PC-3 (cell line): ENCODE measurements at regions not wholly inside any gene's neighbourhood (a gene's known extent, or its start where the extent isn't known, plus 50 kb on each side); places are given as distances from the start of the nearest gene placed in this dataset.

Experiments
- ATAC-seq: fragments of 200-7000 bp; cut with Tn5 transposase; 2 replicates; pipeline ENCODE4 v1.9.1; 2020; ENCODE audit warnings: mild to moderate bottlenecking, moderate library complexity
- BruUV-seq: library from RNA; stranded (reverse); fragments of 400-500 nt; replicated peaks from 2 replicates; lab custom pipeline; 2021; lab: Mats Ljungman, UMichigan
- CTCF ChIA-PET: fragments of 300-600 bp; sonication (Branson Sonifier 250); formaldehyde crosslinking; loops from one replicate; lab custom pipeline; 2022; ENCODE audit warnings: antibody characterized with exemption; lab: Charles Lee
- POLR2A ChIA-PET: fragments of 300-600 bp; sonication (Branson Sonifier 250); formaldehyde crosslinking; loops from one replicate; lab custom pipeline; 2022; ENCODE audit warnings: antibody characterized with exemption; ENCODE audit not compliant: unreplicated experiment; lab: Charles Lee
- DNase-seq: peaks from one replicate; pipeline ENCODE4 v3.0.0-alpha.2; 2015
- H2AFZ ChIP-seq: fragments of 300-600 bp; sonication (generic); 2 replicates; pipeline ENCODE4 v1.6.0; 2016; ENCODE audit warnings: antibody characterized with exemption, low read length
- H3F3A ChIP-seq: fragments of 300-600 bp; sonication (generic); one replicate; pipeline ENCODE4 v1.6.0; 2017; ENCODE audit warnings: antibody characterized with exemption, low read length, control low read depth, mild to moderate bottlenecking; ENCODE audit not compliant: unreplicated experiment
- H3K27ac ChIP-seq: fragments of 300-600 bp; sonication (generic); 2 replicates; pipeline ENCODE4 v1.5.1; 2016; ENCODE audit warnings: mild to moderate bottlenecking, low read length
- H3K27me3 ChIP-seq: fragments of 300-600 bp; sonication (generic); 2 replicates; pipeline ENCODE4 v1.6.1; 2016; ENCODE audit warnings: low read length, mixed read lengths
- H3K36me3 ChIP-seq: fragments of 300-600 bp; sonication (generic); 2 replicates; pipeline ENCODE4 v1.6.1; 2016; ENCODE audit warnings: low read depth, mixed run types, low read length, mixed read lengths
- H3K4me1 ChIP-seq: fragments of 300-600 bp; sonication (generic); 2 replicates; pipeline ENCODE4 v1.5.1; 2016; ENCODE audit warnings: low read length; ENCODE audit not compliant: insufficient read depth
- H3K4me2 ChIP-seq: fragments of 300-600 bp; sonication (generic); 2 replicates; pipeline ENCODE4 v1.6.0; 2016; ENCODE audit warnings: low read length
- H3K4me3 ChIP-seq: fragments of 300-600 bp; sonication (generic); 2 replicates; pipeline ENCODE4 v1.5.1; 2016; ENCODE audit warnings: mild to moderate bottlenecking, low read length, mixed read lengths
- H3K79me2 ChIP-seq: fragments of 300-600 bp; sonication (generic); 2 replicates; pipeline ENCODE4 v1.6.1; 2017; ENCODE audit warnings: low read length, mixed read lengths
- H3K9ac ChIP-seq: fragments of 300-600 bp; sonication (generic); 2 replicates; pipeline ENCODE4 v1.6.0; 2016; ENCODE audit warnings: mild to moderate bottlenecking, low read length
- H3K9me2 ChIP-seq: fragments of 300-600 bp; sonication (generic); replicated peaks from 2 replicates; pipeline ENCODE4 v1.6.1; 2016; ENCODE audit warnings: mixed run types, low read length, mixed read lengths
- H3K9me3 ChIP-seq: fragments of 300-600 bp; sonication (generic); 2 replicates; pipeline ENCODE4 v1.6.1; 2016; ENCODE audit warnings: low read length, mixed read lengths
- H4K20me1 ChIP-seq: fragments of 300-600 bp; sonication (generic); 2 replicates; pipeline ENCODE4 v1.6.1; 2016; ENCODE audit warnings: low read length, mixed read lengths
- EZH2 ChIP-seq: fragments of 300-600 bp; sonication (generic); IDR thresholded peaks from one replicate; pipeline ENCODE4 v1.6.1; 2017; ENCODE audit warnings: antibody characterized with exemption, mild to moderate bottlenecking, low read length; ENCODE audit not compliant: unreplicated experiment
- EZH2phosphoT487 ChIP-seq: fragments of 300-600 bp; sonication (generic); IDR thresholded peaks from 2 replicates; pipeline ENCODE4 v1.6.1; 2018; ENCODE audit warnings: mild to moderate bottlenecking, antibody characterized with exemption, low read length, borderline replicate concordance
- intact Hi-C: fragments of 100-400 bp; cut with micrococcal nuclease; formaldehyde crosslinking; loops from 2 replicates; pipeline ENCODE4 v1.9.0; 2023
- TF ChIP-seq, protein P1 (sequence below): fragments of 300-600 bp; sonication (generic); conservative IDR thresholded peaks from 2 replicates; pipeline ENCODE4 v1.5.1; 2017; ENCODE audit warnings: antibody characterized with exemption, low read depth, mild to moderate bottlenecking, low read length

DNA sequence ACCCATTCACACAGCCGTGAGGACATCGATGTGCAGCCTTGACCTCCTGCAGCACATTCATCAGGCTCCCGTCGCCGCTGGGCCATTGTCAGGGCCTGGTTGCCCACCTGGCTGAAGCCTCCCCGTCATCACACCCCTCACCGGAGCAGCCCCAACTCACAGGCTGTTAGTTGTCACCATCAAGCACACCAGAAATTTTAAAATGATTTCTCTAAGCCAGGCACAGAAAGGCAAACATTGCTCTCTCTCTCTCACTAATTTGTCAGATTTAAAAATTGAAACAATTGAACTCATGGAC lies 167.1 kb downstream of the RTP5 start:
- DNase-seq (no peak), ATAC-seq (no peak)
- H3K27ac ChIP-seq: no peak overlapping the region
- H2AFZ ChIP-seq: no peak overlapping the region
- H3K4me2 ChIP-seq: no peak overlapping the region
- ChIA-PET POLR2A (no interaction called here), CTCF (no interaction called here)
- no peaks in the 10 kb centered on the region for H4K20me1 ChIP-seq
- no TSS peak for BruUV-seq
- TF ChIP-seq, protein P1, sequence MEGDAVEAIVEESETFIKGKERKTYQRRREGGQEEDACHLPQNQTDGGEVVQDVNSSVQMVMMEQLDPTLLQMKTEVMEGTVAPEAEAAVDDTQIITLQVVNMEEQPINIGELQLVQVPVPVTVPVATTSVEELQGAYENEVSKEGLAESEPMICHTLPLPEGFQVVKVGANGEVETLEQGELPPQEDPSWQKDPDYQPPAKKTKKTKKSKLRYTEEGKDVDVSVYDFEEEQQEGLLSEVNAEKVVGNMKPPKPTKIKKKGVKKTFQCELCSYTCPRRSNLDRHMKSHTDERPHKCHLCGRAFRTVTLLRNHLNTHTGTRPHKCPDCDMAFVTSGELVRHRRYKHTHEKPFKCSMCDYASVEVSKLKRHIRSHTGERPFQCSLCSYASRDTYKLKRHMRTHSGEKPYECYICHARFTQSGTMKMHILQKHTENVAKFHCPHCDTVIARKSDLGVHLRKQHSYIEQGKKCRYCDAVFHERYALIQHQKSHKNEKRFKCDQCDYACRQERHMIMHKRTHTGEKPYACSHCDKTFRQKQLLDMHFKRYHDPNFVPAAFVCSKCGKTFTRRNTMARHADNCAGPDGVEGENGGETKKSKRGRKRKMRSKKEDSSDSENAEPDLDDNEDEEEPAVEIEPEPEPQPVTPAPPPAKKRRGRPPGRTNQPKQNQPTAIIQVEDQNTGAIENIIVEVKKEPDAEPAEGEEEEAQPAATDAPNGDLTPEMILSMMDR: no peak
- TF ChIP-seq EZH2phosphoT487 (no peak), EZH2 (no peak)
- no peaks in the 10 kb centered on the region for H3K36me3 ChIP-seq
- no peak overlapping the region for H3K9ac ChIP-seq
- intact Hi-C loops: no loop called here
- no peaks in the 10 kb centered on the region for H3K79me2 ChIP-seq
- H3K9me2 ChIP-seq: no peaks in the 10 kb centered on the region
- no peaks in the 10 kb centered on the region for H3K9me3 ChIP-seq
- peaks cover 2% of the 10 kb centered on the region; the same call in 1 of the 2 replicates for H3K4me1 ChIP-seq
- H3F3A ChIP-seq: no peaks in the 10 kb centered on the region
- H3K27me3 ChIP-seq: peaks cover 77% of the 10 kb centered on the region
- H3K4me3 ChIP-seq: no peak overlapping the region

DNA sequence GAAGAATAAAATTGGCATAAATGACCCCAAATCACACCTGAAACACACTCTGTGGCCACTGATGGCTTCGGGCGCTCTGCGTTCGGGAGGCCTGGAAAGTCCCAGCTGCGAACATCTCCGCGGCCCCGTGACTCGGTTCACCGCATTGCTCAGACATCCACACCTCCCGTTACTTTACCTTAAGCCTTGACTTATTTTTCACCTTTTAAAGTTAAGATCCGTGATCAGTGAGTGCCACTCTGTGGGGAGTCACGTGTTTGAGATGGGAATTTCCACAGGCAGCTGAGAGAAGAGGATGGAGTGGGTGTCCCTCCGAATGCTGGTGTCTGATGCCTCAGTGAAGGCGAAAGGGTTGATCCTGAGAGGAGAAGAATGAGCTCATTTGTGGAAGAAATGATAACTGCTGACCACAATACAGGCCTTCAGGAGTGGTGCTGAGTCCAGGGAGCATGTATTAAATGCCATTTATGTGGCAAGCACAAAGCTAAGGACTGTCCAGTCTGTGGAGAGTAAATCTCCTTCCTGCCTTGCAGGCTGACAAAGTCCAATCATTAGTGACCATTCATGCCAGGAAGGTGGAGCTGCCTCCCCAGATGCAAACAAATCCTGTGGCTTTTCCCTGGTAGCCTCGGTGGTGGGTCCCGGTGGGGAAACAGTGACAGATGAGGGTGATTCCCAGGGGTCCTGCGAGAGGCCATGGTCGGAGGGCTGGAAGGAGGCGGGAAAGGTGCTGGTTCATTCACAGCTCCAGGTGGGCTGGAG lies 168.8 kb downstream of the RTP5 start:
- DNase-seq (no peak), ATAC-seq (no peak)
- no peaks in the 10 kb centered on the region for H3F3A ChIP-seq
- TF ChIP-seq, protein P1: no peak
- TF ChIP-seq EZH2phosphoT487 (no peak), EZH2 (no peak)
- H4K20me1 ChIP-seq: no peaks in the 10 kb centered on the region
- POLR2A ChIA-PET: no interaction called here
- no peaks in the 10 kb centered on the region for H3K9me3 ChIP-seq
- peaks cover 60% of the 10 kb centered on the region for H3K27me3 ChIP-seq
- H3K4me1 ChIP-seq: no peaks in the 10 kb centered on the region
- H2AFZ ChIP-seq: no peak overlapping the region
- no TSS peak for BruUV-seq
- H3K4me2 ChIP-seq: no peak overlapping the region
- intact Hi-C loops: no loop called here
- CTCF ChIA-PET: no interaction called here
- no peak overlapping the region for H3K4me3 ChIP-seq
- H3K9me2 ChIP-seq: no peaks in the 10 kb centered on the region
- no peaks in the 10 kb centered on the region for H3K79me2 ChIP-seq
- H3K27ac ChIP-seq: no peak overlapping the region
- no peak overlapping the region for H3K9ac ChIP-seq
- no peaks in the 10 kb centered on the region for H3K36me3 ChIP-seq

DNA sequence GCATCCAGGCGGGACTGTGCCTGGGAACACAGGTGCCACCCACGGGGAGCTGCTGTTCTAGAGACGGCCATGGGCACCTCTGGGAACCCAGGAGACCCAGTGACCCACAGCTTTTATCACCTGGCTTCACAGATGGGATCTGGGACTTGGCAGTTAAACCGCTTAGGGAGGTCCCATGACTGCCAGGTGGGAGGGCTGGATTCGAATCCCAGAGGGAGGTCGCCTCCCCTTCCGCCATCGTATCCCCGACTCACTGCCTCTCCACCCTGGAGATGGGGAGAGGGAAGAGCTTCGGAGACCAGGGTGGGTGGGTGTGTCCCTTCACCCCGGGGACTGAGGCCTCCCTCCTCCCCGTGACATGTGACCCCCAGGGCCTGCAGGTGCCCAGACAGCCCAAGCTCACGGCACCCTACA lies 169.4 kb downstream of the RTP5 start:
- no TSS peak for BruUV-seq
- no peak overlapping the region for H3K9ac ChIP-seq
- H3K27ac ChIP-seq: no peak overlapping the region
- TF ChIP-seq, protein P1: no peak
- TF ChIP-seq EZH2phosphoT487: no peak
- TF ChIP-seq EZH2: no peak
- no peaks in the 10 kb centered on the region for H3K9me3 ChIP-seq
- intact Hi-C loops: no loop called here
- POLR2A ChIA-PET: interaction anchor here (0.7 kb wide), 1 partner anchor 21 kb away, joined by 4 read pairs; no protein-coding TSS in a partner anchor
- no peaks in the 10 kb centered on the region for H3K79me2 ChIP-seq
- H4K20me1 ChIP-seq: no peaks in the 10 kb centered on the region
- ATAC-seq: no peak
- CTCF ChIA-PET: no interaction called here
- no peaks in the 10 kb centered on the region for H3K36me3 ChIP-seq
- no peaks in the 10 kb centered on the region for H3F3A ChIP-seq
- H2AFZ ChIP-seq: no peak overlapping the region
- H3K9me2 ChIP-seq: no peaks in the 10 kb centered on the region
- H3K27me3 ChIP-seq: peaks cover 54% of the 10 kb centered on the region
- H3K4me3 ChIP-seq: no peak overlapping the region
- H3K4me1 ChIP-seq: no peaks in the 10 kb centered on the region
- H3K4me2 ChIP-seq: no peak overlapping the region
- no peak for DNase-seq
